ELF-1 (cell line): ENCODE measurements at regions not wholly inside any gene's neighbourhood (a gene's known extent, or its start where the extent isn't known, plus 50 kb on each side); places are given as distances from the start of the nearest gene placed in this dataset.

Experiments
- DNase-seq: peaks from one replicate; pipeline ENCODE4 v3.0.0-alpha.2; 2016; ENCODE audit warnings: low read depth, low spot score

- DNase-seq = no peak
Measured at GRCh38 chr18:6465281-6465680, 50.6 kb upstream of the L3MBTL4 start.

- no peak for DNase-seq
Measured at GRCh38 chr18:6476190-6476589, 61.5 kb upstream of the L3MBTL4 start.

- DNase-seq = no peak
Measured at GRCh38 chr18:6476880-6477279, 62.2 kb upstream of the L3MBTL4 start.

GRCh38 chr18:6478121-6478520, 63.4 kb upstream of the L3MBTL4 start:
- DNase-seq = no peak

DNA sequence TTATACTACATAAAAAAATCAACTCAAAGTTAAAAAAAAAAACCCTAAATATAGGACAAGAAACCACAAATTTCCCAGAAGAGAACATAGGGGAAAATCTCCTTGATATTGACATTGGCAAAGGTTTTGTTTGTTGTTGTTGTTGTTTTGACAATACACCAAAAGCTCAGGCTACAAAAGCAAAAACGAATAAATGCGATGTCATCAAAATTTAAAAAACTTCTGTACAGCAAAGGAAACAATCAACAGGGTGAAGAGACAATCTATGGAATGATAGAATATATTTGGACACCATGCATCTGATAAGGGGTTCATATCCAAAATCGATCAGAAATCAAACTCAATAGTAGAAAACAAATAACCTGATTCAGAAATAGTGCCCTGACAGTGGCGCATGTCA, 65.0 kb upstream of the L3MBTL4 start:
- no peak for DNase-seq

GRCh38 chr18:6482198-6482977, 67.7 kb upstream of the L3MBTL4 start:
- peak; percentile 87 for DNase-seq

- no peak for DNase-seq
Measured at GRCh38 chr18:6484659-6485058, 69.9 kb upstream of the L3MBTL4 start.

- no peak for DNase-seq
Measured at GRCh38 chr18:6486313-6486712, 71.6 kb upstream of the L3MBTL4 start.

DNA sequence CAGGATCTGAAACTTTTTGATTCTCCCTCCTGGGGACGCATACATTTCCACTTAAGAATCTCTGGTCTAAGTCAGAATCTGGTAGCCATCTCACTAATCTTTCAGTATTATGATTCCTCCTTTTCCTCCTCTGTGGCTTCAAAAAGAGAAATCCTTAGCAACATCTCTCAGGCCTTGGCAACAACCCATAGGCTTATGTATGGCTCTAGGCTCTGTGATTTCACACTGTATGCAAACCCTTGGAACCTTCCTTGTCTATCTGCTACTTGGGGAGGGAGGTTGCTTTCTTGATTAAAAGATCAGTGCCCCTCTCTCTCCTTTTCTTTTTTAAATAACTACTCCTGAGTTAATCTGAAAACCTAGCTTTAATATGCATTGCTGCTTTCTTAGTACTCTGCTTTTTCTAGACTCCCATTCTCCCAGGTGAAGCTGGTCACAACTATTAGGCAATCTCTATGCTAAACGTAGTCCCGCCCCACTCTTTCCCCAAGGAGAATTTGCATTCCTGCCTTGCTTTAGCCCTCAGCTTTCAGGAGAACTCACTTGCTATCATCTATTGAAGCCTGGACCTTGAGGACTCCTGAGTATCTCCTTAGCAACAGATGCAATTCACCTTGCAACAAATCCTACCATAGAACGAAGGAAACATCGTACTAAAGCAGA, 72.2 kb upstream of the L3MBTL4 start:
- DNase-seq = peak; percentile 30

DNA sequence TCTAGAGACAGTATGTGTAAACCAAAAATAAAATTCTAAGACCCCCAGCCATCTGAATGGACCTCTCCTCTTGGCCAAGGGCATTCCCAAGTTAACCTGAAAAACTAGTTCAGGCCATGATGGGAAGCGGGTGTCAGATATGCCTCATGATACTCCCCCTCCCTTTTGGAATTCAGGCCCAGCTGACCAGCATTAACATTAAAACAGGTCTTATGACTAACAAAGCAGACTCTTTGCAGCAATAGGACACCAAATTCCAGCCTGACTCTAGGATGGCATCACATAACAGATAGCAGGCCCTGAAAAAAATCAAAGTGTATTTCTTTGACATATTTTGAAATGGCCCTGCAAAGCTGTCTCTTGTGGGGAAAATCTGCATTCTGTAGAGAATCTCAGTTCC, 73.3 kb upstream of the L3MBTL4 start:
- DNase-seq = peak; percentile 52

GRCh38 chr18:6488956-6489355, 74.2 kb upstream of the L3MBTL4 start:
- no peak for DNase-seq

- DNase-seq = no peak
Measured at GRCh38 chr18:6489977-6490376, 75.3 kb upstream of the L3MBTL4 start.

- DNase-seq = no peak
Measured at GRCh38 chr18:6493194-6493593, 78.5 kb upstream of the L3MBTL4 start.

DNA sequence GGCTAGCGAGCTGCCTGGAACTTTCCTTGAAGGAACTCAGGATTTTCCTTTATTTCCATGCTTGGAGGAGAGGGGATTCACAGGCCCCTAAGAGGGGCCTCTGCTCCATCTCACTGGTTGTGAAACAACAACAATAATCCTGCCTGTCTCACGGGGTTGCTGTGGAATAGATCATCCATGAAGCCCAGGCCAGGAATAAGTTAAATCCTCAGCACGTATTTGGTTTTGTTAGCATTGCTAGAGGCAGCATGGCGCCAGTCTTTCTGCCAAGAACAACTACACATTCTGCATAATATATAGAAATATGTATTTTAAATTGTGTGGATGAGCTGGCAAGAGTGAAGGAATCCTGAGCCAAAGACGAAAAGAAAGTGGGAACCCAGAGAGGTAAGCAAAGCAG, 80.8 kb upstream of the L3MBTL4 start:
- DNase-seq = no peak

DNA sequence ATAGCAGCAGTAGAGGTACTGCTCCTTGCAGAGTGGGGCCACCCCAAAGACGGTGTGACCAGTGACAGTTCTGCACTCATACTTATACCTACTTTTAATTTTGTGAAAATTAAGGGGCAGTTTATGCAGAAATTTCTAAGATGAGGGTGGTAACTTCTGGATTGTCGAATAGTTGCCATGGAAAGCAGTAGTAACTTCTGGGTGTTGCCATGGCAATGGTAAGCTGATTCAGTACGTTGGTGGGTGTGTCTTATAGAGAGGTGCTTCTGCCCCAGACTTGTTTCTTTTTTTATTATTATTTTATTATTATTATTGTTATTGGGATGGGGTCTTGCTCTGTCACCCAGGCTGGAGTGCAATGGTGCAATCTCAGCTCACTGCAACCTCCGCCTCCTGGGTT, 82.8 kb upstream of the L3MBTL4 start:
- DNase-seq = no peak

DNA sequence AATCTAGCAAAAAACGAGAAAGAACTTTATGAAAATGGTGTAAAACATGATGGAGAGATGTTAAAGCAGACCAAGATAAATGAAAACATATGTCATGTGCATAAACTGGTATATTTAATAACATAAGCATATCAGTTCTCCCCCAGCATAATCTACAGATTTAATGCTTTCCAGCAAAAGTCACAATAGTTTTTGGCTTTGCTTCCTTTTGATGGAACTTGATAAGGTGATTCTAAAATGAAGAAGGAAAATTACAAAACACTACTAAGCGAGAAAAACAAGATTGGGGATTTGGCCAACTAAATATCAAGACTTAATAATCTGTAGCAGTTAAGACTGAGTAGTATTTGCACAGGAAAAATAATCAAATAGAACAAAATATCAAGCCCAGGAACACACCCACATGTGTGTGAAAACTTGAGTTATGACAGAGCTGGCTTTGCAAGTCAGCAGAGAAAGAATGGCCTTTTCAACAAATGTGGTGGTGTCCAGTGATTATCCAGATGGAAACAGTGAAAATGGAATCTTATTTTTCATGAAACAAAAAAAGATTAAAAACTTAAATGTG, 83.7 kb upstream of the L3MBTL4 start:
- no peak for DNase-seq

DNA sequence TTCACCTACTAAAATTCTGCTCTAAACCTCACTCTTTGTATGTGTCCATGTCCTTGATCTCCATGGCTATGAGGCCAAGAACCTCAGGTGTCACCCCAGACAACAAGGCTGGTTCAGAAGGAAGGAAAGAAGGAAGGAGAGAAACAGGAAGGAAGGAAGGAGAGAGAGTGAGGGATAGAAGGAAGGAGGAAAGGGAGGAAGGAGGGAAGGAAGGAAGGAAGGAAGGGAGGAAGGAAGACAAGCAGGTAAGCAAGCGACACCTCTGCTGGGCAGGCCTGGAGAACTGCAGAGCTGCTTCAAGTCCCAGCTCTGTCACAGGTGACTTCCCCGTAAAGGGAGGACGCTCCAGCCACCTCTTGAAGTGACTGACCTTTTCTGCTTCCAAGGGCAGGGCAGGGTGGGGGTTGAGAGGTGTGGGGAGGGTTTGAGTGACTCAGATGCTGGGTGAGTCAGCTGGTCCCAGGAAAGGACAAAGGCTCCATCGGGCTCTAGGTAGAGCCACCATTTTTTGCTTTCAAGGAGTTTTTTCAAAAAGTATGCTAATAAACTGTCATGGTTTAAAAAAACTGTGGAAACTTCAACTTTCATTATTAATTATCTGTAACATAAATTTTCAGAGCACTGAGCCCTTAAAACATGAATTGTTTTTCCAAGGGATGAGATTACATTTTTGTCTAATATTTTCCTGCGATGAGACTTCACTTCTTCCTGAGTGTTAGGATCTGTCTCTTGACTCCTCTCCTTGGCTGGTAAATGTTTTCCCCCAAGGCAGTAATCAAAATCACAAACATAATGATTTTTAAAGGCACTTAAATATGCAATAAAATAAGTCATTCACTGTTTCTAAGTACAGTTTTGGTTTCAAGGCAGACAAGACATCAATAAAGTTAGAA, 90.1 kb upstream of the L3MBTL4 start:
- no peak for DNase-seq

GRCh38 chr18:6505498-6505875, 90.8 kb upstream of the L3MBTL4 start:
- DNase-seq = no peak

- no peak for DNase-seq
Measured at GRCh38 chr18:6509417-6509816, 94.7 kb upstream of the L3MBTL4 start.

- DNase-seq = no peak
Measured at GRCh38 chr18:6509832-6510231, 95.1 kb upstream of the L3MBTL4 start.

DNA sequence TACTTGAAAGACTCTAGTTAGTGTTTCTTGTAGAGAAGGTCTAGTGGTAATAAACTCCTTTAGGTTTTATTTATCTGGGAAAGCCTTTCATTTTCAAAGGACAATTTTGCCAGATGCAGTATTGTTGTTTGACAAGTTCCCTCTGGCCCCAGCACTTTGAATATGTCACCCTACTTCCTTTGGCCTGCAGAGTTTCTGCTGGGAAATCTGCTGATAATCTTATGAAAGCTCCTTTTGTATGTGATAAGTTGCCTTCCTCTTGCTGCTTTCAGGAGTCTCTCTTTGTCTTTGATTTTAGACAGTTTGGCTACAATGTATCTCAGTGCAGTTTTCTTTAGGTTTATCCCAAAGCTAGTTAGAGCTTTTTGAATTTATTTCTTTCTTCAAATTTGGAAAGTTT, 106.2 kb upstream of the L3MBTL4 start:
- no peak for DNase-seq

GRCh38 chr18:6521803-6522418, 107.2 kb upstream of the L3MBTL4 start:
- DNase-seq = peak; percentile 59
